Left cardiac atrium (tissue), 4 donors: ENCODE measurements at regions not wholly inside any gene's neighbourhood (a gene's known extent, or its start where the extent isn't known, plus 50 kb on each side); places are given as distances from the start of the nearest gene placed in this dataset.
"Not testable (repeated sequence)": the region's sequence is repeated elsewhere in the genome, so short reads cannot be mapped to it uniquely, and the experiment has no call there.

ENCODE experiments used
- ATAC-seq, 2 donors: fragments of 200-7000 bp; cut with Tn5 transposase; one replicate each; pipeline ENCODE4 v1.9.1; 2020; ENCODE audit warnings: mild to moderate bottlenecking in 2 of 2, moderate library complexity in 2 of 2
- DNase-seq: peaks from one replicate; pipeline ENCODE4 v3.0.0-alpha.2; 2020
- intact Hi-C, 2 donors: fragments of 100-400 bp; cut with DNase I; formaldehyde crosslinking; loops; one replicate each; pipeline versions ENCODE4 v1.14.1 to v1.15.1; 2022 to 2023
- donor health status: DM: no; HTN: yes; CAD: no.
- donor health status: DM: no; HTN: yes; CAD: no; lungs with severe emphysema.
- donor health status: DM: yes; HTN: yes; CAD: no.
- donor health status: Dilated cardiomyopathy.

DNA sequence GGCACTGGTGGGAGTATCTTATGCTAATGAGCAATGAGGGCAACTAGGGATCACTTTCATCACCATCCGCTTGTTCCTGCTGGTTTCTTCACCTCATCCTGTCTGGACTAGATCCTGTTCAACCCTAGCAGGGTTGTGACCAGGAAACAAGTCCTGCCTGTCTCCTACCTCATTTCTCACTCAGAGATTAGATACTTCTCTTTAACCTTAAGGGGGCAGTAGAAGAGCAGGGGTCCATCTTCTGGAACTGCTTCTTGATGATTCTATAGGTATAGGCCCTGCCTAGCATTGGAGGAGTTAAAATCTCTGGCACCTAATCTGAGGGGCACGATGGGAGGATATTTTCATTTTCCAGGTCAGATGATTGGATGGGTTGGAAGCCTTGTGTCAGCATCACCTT lies 415.5 kb downstream of the TGIF2LX start:
- intact Hi-C loops, DNase-seq, ATAC-seq: not testable (repeated sequence)

DNA sequence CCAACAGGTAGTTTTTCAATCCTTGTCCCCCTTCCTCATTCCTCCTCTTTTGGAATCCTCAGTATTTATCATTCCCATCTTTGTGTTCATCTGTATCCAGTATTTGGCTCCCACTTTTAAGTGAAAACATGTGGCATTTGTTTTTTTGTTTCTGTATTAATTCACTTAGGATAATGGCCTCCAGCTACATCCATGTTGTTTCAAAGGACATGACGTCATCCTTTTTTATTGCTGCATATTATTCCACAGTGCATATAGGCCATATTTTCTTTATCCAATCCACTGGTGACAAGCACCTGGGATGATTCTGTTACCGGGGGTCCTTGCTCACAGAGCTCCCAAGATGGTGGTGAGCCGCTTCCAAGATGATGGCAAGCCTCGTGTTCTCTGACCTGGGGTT lies 447.9 kb downstream of the TGIF2LX start:
- DNase-seq, intact Hi-C loops, ATAC-seq: not testable (repeated sequence)

DNA sequence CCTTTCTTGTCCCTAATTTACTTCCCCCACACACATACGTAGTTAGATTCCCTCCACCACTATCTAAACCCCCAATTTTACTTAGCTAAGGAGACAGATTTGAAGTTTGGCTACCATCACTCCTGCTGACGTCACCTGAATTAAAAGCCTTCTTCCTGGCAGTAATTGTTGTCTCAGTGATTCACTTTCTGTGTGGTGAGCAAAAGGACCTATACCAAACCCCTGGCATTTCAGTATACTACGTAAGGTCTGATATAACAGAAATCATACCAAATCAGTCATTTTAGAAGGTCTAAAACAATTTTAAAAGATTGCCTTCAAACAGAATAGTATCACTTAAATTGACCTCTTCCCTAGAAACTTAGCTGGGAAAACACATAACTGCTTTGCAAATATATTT lies 476.3 kb downstream of the TGIF2LX start:
- intact Hi-C loops, ATAC-seq, DNase-seq: not testable (repeated sequence)

DNA sequence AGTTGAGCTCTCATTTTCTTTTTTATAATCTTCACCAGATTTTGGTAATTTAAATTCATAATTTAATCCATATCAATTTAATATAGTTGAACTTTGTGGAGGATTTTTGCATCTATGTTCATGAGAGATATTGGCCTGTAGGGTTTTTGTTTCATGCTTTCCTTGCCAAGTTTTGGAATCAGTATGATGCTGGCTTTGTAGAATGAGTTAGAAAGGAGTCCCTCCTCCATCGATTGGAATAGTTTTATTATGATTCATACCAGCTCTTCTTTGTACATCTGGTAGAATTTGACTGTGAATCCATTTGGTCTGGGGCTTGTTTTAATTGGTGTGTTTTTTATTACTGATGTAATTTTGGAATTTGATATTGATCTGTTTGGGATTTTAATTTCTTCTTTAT lies 480.5 kb downstream of the TGIF2LX start:
- ATAC-seq, DNase-seq, intact Hi-C loops: not testable (repeated sequence)

DNA sequence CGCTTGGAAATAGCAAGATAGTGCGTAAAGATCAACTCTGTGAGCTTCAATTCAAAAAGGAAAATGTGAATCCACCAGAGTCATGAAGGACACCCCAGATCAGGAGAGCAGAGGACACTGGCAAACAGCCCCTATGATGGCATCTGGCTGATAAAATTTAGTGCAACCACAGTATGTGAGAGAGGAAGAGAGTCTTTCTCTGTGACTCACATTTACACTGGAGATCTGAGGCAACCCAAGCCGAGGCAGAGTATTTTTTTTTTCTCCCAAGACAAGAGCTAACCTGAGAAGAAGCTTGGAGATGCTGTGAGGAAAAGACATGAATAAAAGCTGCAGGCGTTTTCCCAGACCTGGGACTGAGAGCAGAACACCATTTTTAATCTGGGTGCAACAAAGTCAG lies 482.2 kb downstream of the TGIF2LX start:
- DNase-seq, intact Hi-C loops, ATAC-seq: not testable (repeated sequence)

DNA sequence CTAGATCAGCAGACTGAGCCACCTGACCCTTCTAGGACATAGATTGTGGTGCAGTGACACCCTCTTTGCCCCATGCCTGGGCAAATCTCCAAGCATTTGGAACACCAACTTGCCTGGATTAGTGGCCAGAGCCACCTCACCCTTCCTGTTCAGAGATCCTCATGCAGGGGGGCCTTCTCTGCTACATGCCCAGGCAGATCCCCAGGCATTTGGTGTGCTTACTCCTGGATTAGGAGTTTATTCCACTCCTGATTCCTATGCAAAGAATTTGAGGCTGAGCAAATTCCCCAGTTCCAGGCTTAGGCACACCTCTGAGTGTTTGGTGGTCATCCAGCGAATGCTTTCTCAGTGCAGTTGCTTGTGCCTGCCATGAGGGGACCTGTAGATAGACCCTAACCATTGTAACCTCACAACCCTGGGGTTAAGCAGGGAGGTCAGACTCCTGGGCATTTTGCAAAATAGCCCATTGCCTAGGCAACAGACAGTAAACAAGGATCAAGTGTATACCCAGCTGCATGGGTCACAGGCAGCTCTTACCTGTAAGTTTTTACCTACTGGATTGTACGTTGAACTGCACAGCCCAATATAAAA lies 483.2 kb downstream of the TGIF2LX start:
- ATAC-seq, intact Hi-C loops, DNase-seq: not testable (repeated sequence)

DNA sequence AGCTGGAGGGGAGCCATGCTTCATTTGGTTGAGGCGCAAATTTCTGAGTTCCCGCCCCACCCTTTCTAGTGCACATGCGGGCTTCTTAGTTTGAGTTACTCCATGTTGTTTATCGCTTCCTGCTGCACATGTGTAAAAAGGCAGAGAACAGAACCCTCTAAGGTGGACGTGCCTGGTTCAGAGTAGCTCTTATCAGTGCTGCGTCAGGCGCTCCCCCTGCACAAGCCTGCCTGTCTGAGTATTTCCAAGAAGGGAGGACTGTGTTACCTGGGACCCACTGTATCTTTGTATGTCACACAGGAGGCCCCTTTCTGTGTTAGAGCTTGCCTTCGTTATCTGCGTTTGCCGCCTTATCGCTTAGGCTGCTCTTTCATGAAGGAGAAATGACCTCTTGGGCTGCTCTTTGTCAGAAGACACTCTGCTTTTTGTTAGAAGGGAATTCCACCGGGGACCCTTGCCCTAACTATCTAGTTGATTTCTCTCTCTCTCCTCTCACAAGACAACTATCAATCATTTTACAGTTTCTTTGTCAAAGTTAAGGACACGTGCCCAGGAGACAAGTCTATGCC lies 532.1 kb downstream of the TGIF2LX start:
- ATAC-seq, DNase-seq, intact Hi-C loops: not testable (repeated sequence)

DNA sequence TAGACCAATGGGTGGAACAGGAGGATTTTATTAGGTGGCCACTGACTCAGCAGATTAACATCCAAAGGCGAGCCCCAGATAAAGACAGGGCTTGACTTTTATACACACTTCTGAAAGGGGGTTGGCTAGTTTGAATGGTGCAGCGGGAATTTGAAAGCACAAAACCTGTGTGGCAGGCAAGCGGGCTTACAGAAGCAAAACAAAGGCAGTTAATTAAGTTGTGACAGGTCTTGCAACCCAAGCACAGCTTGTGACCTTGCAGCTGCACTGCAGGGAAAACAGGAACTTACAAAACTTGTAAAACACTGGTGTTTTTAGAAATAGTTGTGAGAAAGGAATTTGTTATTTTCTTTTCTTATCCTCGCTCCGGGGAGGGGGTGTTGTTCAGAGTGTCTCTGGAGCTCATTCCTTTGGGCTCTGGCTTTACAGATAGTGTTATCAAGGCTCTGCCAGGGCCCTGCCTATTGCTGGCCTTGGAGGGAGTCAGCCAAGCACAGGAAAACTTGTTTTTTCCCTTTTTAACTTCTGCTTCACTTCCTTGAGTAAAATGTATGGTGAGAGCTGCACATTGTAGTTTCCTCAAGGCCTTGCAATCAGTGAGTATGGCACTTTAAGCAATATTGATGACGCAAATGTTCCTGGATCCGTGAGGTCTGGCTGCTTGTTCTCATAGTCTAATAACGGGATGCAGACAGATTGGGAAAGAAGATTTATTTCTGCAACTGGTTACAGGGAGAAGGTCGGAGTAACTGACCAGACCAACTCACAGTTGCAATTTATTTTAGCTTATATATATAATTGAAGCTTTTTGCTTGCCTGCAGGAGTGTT lies 536.6 kb downstream of the TGIF2LX start:
- peak in 1 of 2 donors; percentile 44 for ATAC-seq
- intact Hi-C loops = not testable (repeated sequence)
- DNase-seq = peak; percentile 32

DNA sequence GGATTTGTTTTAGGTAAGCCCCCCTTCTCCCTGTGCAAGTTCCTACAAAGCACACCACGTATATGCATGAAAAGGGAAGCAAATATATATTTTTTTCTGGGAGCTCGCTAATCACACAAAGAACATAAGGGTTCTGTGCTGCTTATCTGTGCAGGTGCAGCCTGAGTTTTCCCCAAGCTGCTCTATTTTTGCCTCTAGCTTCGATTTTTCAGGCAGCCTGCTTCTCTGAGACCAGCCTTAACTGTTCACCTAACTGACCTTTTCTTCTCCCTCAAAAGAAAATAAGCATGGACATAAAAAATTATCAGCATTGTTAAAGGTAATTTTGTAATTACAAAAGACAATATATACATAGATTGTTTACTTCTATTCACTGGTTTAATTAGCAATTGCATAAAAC lies 552.7 kb downstream of the TGIF2LX start:
- DNase-seq, intact Hi-C loops, ATAC-seq: not testable (repeated sequence)

DNA sequence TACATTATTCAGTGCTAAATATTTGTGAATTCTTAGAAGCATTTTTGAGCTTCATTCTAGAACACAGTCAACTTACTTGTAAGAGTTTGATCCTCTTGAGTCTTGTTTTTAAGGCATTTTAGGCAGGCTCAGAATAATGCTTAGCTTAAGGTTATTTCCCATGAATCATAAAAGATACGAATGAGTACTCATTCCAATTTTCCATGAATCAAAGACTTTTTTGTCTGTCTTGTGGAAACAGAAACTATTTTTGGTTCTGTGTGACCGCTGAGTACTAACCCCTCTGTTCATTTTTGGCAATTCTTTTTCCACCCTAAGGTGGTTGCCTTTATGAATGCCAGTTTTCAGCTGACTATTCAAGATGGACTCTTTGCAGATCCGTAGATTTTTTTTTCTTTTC lies 563.7 kb downstream of the TGIF2LX start:
- DNase-seq, intact Hi-C loops, ATAC-seq: not testable (repeated sequence)

DNA sequence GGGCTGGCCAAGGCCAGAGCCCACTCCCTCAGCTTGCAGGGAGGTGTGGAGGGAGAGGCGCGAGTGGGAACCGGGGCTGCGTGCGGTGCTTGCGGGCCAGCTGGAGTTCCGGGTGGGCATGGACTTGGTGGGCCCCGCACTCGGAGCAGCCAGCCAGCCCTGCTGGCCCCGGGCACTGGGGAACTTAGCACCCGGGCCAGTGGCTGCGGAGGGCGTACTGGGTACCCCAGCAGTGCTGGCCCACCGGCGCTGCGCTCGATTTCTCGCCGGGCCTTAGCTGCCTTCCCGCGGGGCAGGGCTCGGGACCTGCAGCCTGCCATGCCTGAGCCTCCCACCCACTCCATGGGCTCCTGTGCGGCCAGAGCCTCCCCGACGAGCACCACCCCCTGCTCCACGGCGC lies 599.6 kb downstream of the TGIF2LX start:
- DNase-seq, ATAC-seq, intact Hi-C loops: not testable (repeated sequence)

DNA sequence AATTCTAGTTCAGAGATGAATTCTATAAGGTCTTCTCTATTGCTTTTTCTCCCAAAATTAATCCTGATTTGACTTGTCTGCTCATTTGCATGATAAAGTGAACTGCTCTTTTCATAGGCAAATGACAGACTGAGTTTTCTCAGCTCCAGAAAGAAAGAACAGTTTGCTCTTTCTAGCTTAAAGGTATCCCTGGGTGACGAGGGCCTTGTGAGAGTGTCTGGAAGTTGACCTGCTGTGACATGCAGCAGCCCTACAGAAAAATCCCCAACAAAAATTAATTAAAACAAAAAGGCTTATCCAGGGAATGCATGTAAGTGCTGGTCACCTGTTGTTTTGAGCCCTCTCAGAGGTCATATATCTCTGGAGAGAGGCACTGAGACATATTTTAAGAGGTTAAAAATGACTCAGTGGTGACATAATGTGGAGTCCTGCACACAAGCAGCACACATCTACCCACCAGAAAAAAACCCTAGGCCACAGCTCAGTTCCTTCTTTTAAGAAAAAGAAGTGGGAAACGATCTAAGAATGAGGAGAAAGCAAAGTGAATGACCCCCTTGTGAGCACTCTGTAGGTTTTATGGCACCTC lies 602.8 kb downstream of the TGIF2LX start:
- intact Hi-C loops, DNase-seq, ATAC-seq: not testable (repeated sequence)
